RPMI7951 (cell line): ENCODE measurements at regions not wholly inside any gene's neighbourhood (a gene's known extent, or its start where the extent isn't known, plus 50 kb on each side); places are given as distances from the start of the nearest gene placed in this dataset.

Experiments
- DNase-seq: peaks from one replicate; pipeline ENCODE4 v3.0.0-alpha.2; 2012; ENCODE audit warnings: low read depth

- no peak for DNase-seq
Observed at GRCh38 chr3:42037318-42037945, 53.7 kb upstream of the TRAK1 start.

- DNase-seq: peak; percentile 89
Observed at GRCh38 chr3:42036483-42036823, 54.7 kb upstream of the TRAK1 start.

GRCh38 chr3:42035816-42036482 is 55.2 kb upstream of the TRAK1 start:
- DNase-seq: no peak

- no peak for DNase-seq
Observed at GRCh38 chr3:42035007-42035406, 56.1 kb upstream of the TRAK1 start.

- peak; percentile 35 for DNase-seq
Observed at GRCh38 chr3:42033741-42034140, 57.4 kb upstream of the TRAK1 start.

- DNase-seq: peak; percentile 88
Observed at GRCh38 chr3:42032693-42033349, 58.3 kb upstream of the TRAK1 start.

- DNase-seq: peak; percentile 25
Observed at GRCh38 chr3:42031808-42032480, 59.2 kb upstream of the TRAK1 start.

GRCh38 chr3:42028474-42028873 is 62.7 kb upstream of the TRAK1 start:
- no peak for DNase-seq

- no peak for DNase-seq
Observed at GRCh38 chr3:42027571-42027970, 63.6 kb upstream of the TRAK1 start.

GRCh38 chr3:42025370-42026138 is 63.7 kb upstream of the ULK4 start:
- peak; percentile 97 for DNase-seq

- DNase-seq: no peak
Observed at GRCh38 chr3:42024591-42025351, 62.9 kb upstream of the ULK4 start.

GRCh38 chr3:42023380-42023779 is 61.5 kb upstream of the ULK4 start:
- DNase-seq: no peak

- no peak for DNase-seq
Observed at GRCh38 chr3:42022355-42022754, 60.5 kb upstream of the ULK4 start.

GRCh38 chr3:42020684-42021307 is 58.9 kb upstream of the ULK4 start:
- DNase-seq: peak; percentile 69

- no peak for DNase-seq
Observed at GRCh38 chr3:42019953-42020260, 58.0 kb upstream of the ULK4 start.

GRCh38 chr3:42019144-42019952 is 57.4 kb upstream of the ULK4 start:
- DNase-seq: no peak

- peak; percentile 54 for DNase-seq
Observed at GRCh38 chr3:42014921-42015533, 53.1 kb upstream of the ULK4 start.

GRCh38 chr3:42014458-42014920 is 52.6 kb upstream of the ULK4 start:
- DNase-seq: no peak

GRCh38 chr3:42013691-42014457 is 52.0 kb upstream of the ULK4 start:
- no peak for DNase-seq
